Calu3 (cell line): ENCODE measurements at regions not wholly inside any gene's neighbourhood (a gene's known extent, or its start where the extent isn't known, plus 50 kb on each side); places are given as distances from the start of the nearest gene placed in this dataset.

Experiments used
- BruUV-seq: library from RNA; stranded (reverse); fragments of 400-500 nt; replicated peaks from 2 replicates; lab custom pipeline; 2021; lab: Mats Ljungman, UMichigan
- CTCF ChIA-PET: fragments of 300-600 bp; sonication (Branson Sonifier 250); formaldehyde crosslinking; loops from one replicate; lab custom pipeline; 2022; ENCODE audit warnings: antibody characterized with exemption; lab: Charles Lee
- DNase-seq: peaks from one replicate; pipeline ENCODE4 v3.0.0; 2022
- H3K27ac Mint-ChIP-seq: one replicate; pipeline ENCODE4 v1.8.0; 2022; ENCODE audit warnings: mixed read lengths; ENCODE audit not compliant: unreplicated experiment
- H3K27me3 Mint-ChIP-seq: one replicate; pipeline ENCODE4 v1.8.0; 2022; ENCODE audit warnings: mixed read lengths; ENCODE audit not compliant: unreplicated experiment
- H3K36me3 Mint-ChIP-seq: one replicate; pipeline ENCODE4 v1.8.0; 2022; ENCODE audit warnings: mild to moderate bottlenecking, moderate library complexity, mixed read lengths; ENCODE audit not compliant: insufficient read depth, unreplicated experiment
- H3K4me1 Mint-ChIP-seq: one replicate; pipeline ENCODE4 v1.8.0; 2022; ENCODE audit warnings: mild to moderate bottlenecking, low read depth, mixed read lengths; ENCODE audit not compliant: unreplicated experiment
- H3K4me3 Mint-ChIP-seq: one replicate; pipeline ENCODE4 v1.8.0; 2022; ENCODE audit warnings: mild to moderate bottlenecking, low read depth, moderate library complexity, mixed read lengths; ENCODE audit not compliant: unreplicated experiment
- H3K9me3 Mint-ChIP-seq: one replicate; pipeline ENCODE4 v1.8.0; 2022; ENCODE audit warnings: low read depth, mixed read lengths; ENCODE audit not compliant: unreplicated experiment
- CTCF ChIP-seq: fragments of 200-600 bp; IDR thresholded peaks from one replicate; pipeline ENCODE4 v1.8.0; 2022; ENCODE audit warnings: antibody characterized with exemption; ENCODE audit not compliant: unreplicated experiment
- intact Hi-C: fragments of 100-400 bp; cut with micrococcal nuclease; formaldehyde crosslinking; loops from one replicate; pipeline ENCODE4 v1.10.0; 2022; ENCODE audit not compliant: unreplicated experiment

- Mint-ChIP-seq H3K36me3 (no peaks in the 10 kb centered on the region), H3K27me3 (no peaks in the 10 kb centered on the region), H3K27ac (no peak overlapping the region), H3K4me3 (no peak overlapping the region), H3K4me1 (no peaks in the 10 kb centered on the region), H3K9me3 (no peaks in the 10 kb centered on the region)
- no peak for DNase-seq
- CTCF ChIA-PET: no interaction called here
- BruUV-seq: no TSS peak
- no peak for TF ChIP-seq CTCF
- intact Hi-C loops: no loop called here
Measured at GRCh38 chr2:228841475-228841874, 429.6 kb downstream of the PID1 start.

GRCh38 chr2:228840743-228841114, 430.4 kb downstream of the PID1 start:
- BruUV-seq: no TSS peak
- H3K4me1 Mint-ChIP-seq: no peaks in the 10 kb centered on the region
- TF ChIP-seq CTCF: no peak
- intact Hi-C loops: no loop called here
- no peaks in the 10 kb centered on the region for H3K27me3 Mint-ChIP-seq
- CTCF ChIA-PET: no interaction called here
- no peaks in the 10 kb centered on the region for H3K36me3 Mint-ChIP-seq
- no peak overlapping the region for H3K4me3 Mint-ChIP-seq
- DNase-seq: no peak
- H3K9me3 Mint-ChIP-seq: peaks cover 2% of the 10 kb centered on the region
- H3K27ac Mint-ChIP-seq: no peak overlapping the region

- Mint-ChIP-seq H3K36me3 (no peaks in the 10 kb centered on the region), H3K4me3 (no peak overlapping the region), H3K9me3 (peaks cover 2% of the 10 kb centered on the region), H3K4me1 (no peaks in the 10 kb centered on the region), H3K27ac (no peak overlapping the region), H3K27me3 (no peaks in the 10 kb centered on the region)
- BruUV-seq: no TSS peak
- TF ChIP-seq CTCF: no peak
- no peak for DNase-seq
- CTCF ChIA-PET: no interaction called here
- intact Hi-C loops: no loop called here
Measured at GRCh38 chr2:228840113-228840742, 430.9 kb downstream of the PID1 start.

- BruUV-seq: no TSS peak
- intact Hi-C loops: no loop called here
- CTCF ChIA-PET: no interaction called here
- Mint-ChIP-seq H3K9me3 (peaks cover 2% of the 10 kb centered on the region), H3K4me1 (no peaks in the 10 kb centered on the region), H3K27ac (no peak overlapping the region), H3K4me3 (no peak overlapping the region), H3K27me3 (no peaks in the 10 kb centered on the region), H3K36me3 (no peaks in the 10 kb centered on the region)
- TF ChIP-seq CTCF: no peak
- DNase-seq: no peak
Measured at GRCh38 chr2:228839421-228839876, 431.6 kb downstream of the PID1 start.
